ENCODE measurements at regions not wholly inside any gene's neighbourhood (a gene's known extent, or its start where the extent isn't known, plus 50 kb on each side); places are given as distances from the start of the nearest gene placed in this dataset.

GRCh38 chr17:45729294-45729907 is 54.7 kb upstream of the CRHR1 start:
- no peak for TF ChIP-seq SIN3A (IDR thresholded peaks at IDR 0.05; ENCODE audit: borderline replicate concordance, insufficient read depth, low read length)
- no peak for TF ChIP-seq TAF1 (IDR thresholded peaks at IDR 0.05; ENCODE audit: borderline replicate concordance, insufficient read depth, low read length)

All from PFSK-1 (cell line).